ENCODE measurements at regions not wholly inside any gene's neighbourhood (a gene's known extent, or its start where the extent isn't known, plus 50 kb on each side); places are given as distances from the start of the nearest gene placed in this dataset.

GRCh38 chr1:69475021-69475420 is 92.7 kb upstream of the LRRC7 start:
- no peak for DNase-seq

- DNase-seq = no peak
These were observed 88.0 kb upstream of the LRRC7 start for GRCh38 chr1:69479734-69480133.

GRCh38 chr1:69483246-69483645 is 84.5 kb upstream of the LRRC7 start:
- DNase-seq = no peak

GRCh38 chr1:69485616-69486015 is 82.1 kb upstream of the LRRC7 start:
- no peak for DNase-seq

- peak; percentile 43 for DNase-seq
These were observed 76.3 kb upstream of the LRRC7 start for GRCh38 chr1:69491416-69491815.

- peak; percentile 32 for DNase-seq
These were observed 75.4 kb upstream of the LRRC7 start for GRCh38 chr1:69492286-69492685.

GRCh38 chr1:69494221-69494620 is 73.5 kb upstream of the LRRC7 start:
- DNase-seq = no peak

- no peak for DNase-seq
These were observed 70.1 kb upstream of the LRRC7 start for GRCh38 chr1:69497441-69498221.

GRCh38 chr1:69498711-69499110 is 69.0 kb upstream of the LRRC7 start:
- DNase-seq = no peak

- peak; percentile 39 for DNase-seq
These were observed 68.4 kb upstream of the LRRC7 start for GRCh38 chr1:69499203-69499803.

GRCh38 chr1:69502991-69503390 is 64.7 kb upstream of the LRRC7 start:
- no peak for DNase-seq

GRCh38 chr1:69504730-69505252 is 62.9 kb upstream of the LRRC7 start:
- no peak for DNase-seq

GRCh38 chr1:69506311-69506710 is 61.4 kb upstream of the LRRC7 start:
- DNase-seq = no peak

GRCh38 chr1:69506721-69507120 is 61.0 kb upstream of the LRRC7 start:
- DNase-seq = no peak

- no peak for DNase-seq
These were observed 57.7 kb upstream of the LRRC7 start for GRCh38 chr1:69510026-69510425.

GRCh38 chr1:69511426-69512192 is 56.1 kb upstream of the LRRC7 start:
- DNase-seq = no peak

GRCh38 chr1:69513601-69514000 is 54.1 kb upstream of the LRRC7 start:
- peak; percentile 84 for DNase-seq
